GM19035 (cell line): ENCODE measurements at regions not wholly inside any gene's neighbourhood (a gene's known extent, or its start where the extent isn't known, plus 50 kb on each side); places are given as distances from the start of the nearest gene placed in this dataset.
"Not testable (repeated sequence)": the region's sequence is repeated elsewhere in the genome, so short reads cannot be mapped to it uniquely, and the experiment has no call there.

Experiments used
- ATAC-seq: cut with Tn5 transposase; IDR thresholded peaks from one replicate; pipeline ENCODE4 v1.9.1; 2021; ENCODE audit not compliant: unreplicated experiment

- ATAC-seq = no peak
These were observed 237.6 kb upstream of the MME start for GRCh38 chr3:154842536-154842935.

DNA sequence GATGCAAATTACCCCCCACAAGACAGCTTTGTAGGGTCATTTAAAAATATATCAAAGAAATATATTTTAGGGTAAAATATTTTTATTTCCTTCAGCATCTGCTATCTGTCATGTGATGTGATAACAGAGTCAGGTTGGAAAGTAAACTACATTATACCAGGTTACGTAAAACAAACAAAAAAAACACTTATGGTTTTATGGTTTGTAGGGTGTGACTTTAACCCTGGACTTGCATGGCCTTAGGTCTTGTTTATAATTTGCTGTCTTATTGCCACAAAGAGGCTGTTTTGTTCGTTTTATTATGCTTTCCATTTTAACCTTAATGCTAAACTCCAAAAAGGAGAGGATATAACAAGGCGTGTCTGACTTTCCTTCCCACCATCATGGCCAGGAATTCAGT is 244.5 kb upstream of the MME start:
- no peak for ATAC-seq

GRCh38 chr3:154834831-154835230 is 245.3 kb upstream of the MME start:
- not testable (repeated sequence) for ATAC-seq

DNA sequence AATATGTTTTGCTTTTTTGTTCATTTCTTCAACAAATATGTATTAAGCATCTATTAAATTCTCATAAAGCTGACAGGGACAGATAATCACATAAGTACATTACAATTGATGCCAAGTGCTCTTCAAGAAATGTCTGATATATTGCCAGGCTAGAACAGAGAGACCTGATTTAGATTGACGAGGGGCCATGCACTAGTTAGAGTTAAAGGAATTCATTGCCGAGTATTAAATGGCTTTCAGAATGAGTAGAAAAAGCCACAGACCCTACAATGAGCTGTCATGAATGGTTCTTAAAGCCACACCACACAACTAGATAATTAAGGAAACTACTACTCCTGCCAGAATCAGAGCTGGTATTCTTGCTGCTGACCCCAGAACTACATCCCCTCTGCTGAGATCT is 250.2 kb upstream of the MME start:
- no peak for ATAC-seq

DNA sequence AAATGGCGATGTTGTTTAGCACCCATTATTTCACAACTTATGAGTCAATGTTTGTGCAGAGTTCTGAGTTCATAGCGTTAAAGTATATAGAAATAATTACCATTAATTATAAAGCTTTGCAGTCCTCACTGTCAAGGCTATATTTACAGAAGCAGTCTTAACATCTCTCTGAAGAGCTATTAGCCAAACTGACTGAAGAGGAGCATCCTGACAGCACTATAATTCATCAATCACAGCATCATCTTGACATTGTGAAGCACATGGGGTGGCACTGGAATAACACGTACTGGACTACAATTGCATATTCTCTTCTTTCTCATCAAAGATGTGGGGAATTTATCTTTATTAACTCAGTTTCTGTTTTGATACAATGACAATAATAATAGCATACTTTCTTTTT is 260.6 kb upstream of the MME start:
- no peak for ATAC-seq

- no peak for ATAC-seq
These were observed 261.4 kb upstream of the MME start for GRCh38 chr3:154818676-154819255.

GRCh38 chr3:154810017-154810416 is 270.1 kb upstream of the MME start:
- ATAC-seq = not testable (repeated sequence)

- ATAC-seq = no peak
These were observed 278.4 kb upstream of the MME start for GRCh38 chr3:154801729-154802128.

DNA sequence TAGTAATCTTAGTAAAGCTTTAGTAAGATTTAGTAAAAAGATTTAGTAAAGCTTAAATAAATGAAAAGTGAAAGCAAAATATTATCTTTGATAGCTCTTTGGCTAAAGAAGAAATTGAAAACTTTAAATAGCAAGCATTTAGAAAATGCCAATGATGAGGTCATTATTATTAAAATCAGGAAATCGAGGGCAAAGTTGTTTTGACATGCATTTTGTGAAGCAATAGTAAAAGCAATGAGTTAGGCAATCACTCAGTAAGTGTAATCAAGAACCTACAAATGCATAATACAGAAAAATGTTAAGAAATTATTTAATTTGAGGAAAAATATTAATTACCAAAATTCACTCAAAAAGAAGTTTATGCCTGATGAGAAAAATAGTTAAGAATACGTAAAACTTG is 280.3 kb upstream of the MME start:
- no peak for ATAC-seq

DNA sequence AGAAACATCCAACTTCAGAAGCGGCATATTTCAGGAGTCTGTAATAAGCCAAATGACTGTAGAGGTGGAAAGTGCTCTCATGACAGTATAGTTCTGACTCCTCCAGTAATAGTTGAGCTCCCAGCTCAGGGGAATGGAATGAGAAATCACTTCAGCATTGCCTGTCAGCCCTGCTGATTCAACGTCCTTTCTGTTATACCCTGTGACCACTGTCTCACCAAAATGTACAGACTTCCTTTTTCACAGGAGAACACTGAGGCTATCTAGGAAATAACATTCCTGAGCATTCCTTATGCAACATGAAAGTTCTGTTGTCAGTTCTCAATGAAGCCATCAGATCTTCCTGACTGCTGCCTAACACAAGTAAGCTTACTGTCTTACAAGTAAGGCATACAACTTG is 284.5 kb upstream of the MME start:
- ATAC-seq = no peak

DNA sequence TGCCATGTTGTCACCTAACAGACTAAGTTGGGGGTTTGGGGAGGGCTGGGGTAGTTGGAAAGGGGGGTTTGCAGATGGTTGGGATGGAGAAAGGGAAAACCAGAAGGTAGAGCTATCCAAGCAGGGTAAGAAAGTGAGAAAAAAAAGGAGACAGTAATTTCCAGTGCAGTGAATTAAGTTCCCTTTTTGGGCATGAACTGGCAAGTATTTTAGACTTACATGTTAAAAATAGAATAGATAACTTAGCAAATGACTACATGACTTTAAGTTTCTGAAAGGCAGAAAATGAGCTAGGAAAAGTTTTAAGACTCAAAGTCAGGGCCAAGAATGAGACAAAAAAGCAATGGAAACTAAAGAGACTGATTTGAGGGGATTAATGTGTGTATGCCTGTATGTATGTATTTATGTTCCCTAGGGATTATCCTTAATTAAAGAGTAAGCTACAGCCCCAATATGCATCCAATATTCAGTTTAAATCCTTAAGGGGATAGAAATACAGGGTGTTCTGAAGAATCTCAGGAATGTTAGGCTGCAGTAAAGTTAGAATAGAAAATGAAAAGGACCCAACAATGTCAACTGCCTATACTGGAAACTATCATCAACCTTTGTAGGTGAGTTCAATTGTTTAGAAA is 285.2 kb upstream of the MME start:
- no peak for ATAC-seq

GRCh38 chr3:154794391-154794790 is 285.7 kb upstream of the MME start:
- ATAC-seq = no peak

DNA sequence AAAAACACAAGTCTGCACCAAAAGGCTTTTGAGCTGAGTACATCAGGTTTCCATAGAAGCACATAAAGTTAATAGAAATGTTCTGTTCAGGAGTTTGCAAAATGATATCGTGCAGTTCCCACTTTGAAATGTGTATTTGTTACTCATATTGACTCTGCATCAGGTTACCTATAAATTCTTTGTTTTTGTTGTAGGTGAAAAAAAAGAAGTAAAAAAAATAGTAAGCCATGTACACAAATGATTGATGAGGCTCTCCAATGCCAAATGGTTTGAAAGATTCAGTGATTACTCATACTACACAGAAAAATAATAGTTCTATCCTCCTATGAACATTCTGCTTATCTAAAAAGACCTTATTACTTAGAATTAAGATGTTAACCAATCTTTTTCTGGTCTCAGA is 287.3 kb upstream of the MME start:
- no peak for ATAC-seq

DNA sequence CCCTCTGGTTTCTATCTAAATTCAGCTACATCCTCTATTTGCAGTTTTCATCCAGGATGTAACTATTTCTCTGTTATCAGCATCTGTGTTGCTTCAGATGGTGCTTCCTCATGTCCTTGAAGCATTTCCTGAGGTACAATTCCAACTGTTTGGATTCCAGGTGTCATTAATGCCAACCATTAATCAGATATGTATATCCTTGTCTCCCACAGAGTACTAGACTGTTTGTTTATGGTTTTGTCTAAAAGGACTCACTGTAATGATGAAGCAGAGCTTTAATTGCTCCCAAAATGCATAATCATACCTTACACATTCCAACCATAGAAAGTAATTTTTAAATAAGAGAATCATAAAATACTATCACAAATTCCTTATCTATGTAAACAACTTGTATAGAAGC is 288.5 kb upstream of the MME start:
- no peak for ATAC-seq

GRCh38 chr3:154786724-154787123 is 293.4 kb upstream of the MME start:
- ATAC-seq = no peak

DNA sequence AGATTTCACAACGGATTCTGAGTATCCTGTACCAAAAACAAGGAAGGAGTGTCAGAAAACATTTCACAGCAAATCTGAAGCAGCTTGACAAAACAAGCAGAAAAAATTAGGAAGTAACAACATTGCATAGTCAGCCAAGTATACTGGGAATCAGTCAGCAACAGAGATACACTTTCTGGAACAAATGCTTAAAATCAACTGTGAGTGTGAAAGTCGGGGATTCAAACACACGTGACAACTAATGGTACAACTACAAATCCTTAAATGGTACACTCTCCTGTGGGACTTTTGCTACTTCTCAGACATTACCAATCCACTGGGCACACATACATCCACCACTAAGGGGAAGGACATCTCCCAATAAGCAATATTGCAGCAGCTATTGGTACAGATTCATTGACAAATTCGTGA is 296.6 kb upstream of the MME start:
- no peak for ATAC-seq

- ATAC-seq = no peak
These were observed 297.1 kb upstream of the MME start for GRCh38 chr3:154783061-154783460.

- no peak for ATAC-seq
These were observed 298.0 kb upstream of the MME start for GRCh38 chr3:154782151-154782550.

DNA sequence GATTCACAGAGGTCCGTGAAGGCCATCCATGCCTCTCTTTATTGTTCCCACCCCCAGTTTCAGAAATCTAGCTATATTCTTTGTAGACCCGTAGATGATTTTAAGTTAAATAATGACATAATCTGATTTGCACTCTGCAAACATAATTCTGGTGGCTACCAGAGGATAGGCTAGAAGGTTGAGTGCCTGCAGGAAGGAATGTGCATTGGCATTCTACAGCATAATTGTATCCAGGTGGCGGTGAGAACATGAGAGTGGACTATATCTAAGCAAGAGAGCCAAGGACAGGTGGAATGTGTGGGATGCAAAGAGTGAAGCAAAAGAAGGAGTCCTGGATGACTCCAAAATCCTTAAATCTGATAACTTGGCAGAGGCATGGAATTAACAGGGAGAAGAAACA is 298.5 kb upstream of the MME start:
- no peak for ATAC-seq

- ATAC-seq = no peak
These were observed 299.9 kb upstream of the MME start for GRCh38 chr3:154780263-154780662.

DNA sequence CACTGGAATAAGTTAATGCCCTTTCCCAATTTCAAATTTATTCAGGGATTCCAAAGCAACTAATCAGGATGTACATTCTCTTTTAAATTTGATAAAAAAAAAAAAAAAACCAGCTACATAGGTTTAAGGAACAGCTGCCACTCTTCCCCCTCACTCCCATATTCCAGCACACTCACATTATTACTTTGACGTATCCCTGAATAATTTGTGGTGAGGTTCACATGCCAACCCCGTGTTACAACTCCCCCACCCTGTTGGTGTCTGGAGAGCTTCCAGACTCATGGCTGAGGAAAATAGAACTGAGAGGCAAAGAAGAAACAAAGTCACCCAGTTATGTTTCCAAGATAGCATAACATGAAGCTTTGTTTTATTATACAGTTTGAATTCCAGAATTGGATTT is 300.5 kb upstream of the MME start:
- no peak for ATAC-seq

DNA sequence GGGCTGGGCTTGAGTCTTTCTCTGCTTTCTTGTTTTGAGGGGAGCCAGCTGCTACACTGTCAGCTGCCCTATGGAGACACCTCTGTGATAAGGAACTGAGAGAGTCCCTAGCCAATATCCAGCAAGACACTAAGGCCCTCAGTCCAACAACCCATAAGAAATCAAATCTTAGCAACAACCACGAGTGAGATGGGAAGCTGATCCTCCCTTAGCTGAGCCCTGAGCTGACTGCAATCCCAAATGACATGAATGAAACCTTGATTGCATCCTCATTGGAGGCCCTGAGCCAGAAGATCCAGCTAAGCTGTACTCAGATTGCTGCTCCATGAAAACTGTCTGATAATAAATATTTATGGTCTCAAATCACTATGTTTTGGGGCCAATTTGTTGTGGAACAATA is 302.1 kb upstream of the MME start:
- ATAC-seq = no peak

DNA sequence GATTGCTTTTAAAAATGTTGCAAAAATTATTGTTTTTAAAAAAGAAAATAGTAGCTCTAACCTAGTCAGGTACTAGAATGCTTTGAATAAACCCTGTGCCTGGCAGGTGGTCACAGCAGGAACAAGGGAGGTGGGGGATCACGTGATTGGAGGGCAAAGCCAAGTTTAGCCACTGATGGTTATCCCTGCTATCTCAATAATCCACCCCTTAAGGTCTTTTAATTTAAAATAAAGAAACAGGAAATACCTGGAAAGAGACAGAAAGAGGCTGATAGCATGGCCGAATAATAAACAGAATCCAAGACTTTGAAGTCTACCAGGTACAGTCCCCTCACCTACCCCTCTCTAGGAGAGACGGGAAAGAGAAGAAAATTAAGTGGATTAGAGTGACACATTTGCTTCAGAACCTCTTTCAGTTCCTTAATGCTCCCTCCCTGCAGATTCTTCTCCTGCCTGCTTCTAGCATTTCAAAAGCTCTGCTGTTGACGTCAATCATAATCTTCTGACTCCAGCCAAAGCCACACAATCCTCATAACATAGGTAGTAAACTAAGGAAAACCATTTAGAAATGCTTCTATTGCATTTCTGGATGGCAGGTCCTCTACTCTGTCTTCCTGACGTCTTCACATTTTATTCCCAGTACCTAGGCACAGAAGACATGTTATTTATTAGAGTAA is 303.4 kb upstream of the MME start:
- ATAC-seq = no peak
